ENCODE measurements at regions not wholly inside any gene's neighbourhood (a gene's known extent, or its start where the extent isn't known, plus 50 kb on each side); places are given as distances from the start of the nearest gene placed in this dataset.
"Not testable (repeated sequence)": the region's sequence is repeated elsewhere in the genome, so short reads cannot be mapped to it uniquely, and the experiment has no call there.

DNA sequence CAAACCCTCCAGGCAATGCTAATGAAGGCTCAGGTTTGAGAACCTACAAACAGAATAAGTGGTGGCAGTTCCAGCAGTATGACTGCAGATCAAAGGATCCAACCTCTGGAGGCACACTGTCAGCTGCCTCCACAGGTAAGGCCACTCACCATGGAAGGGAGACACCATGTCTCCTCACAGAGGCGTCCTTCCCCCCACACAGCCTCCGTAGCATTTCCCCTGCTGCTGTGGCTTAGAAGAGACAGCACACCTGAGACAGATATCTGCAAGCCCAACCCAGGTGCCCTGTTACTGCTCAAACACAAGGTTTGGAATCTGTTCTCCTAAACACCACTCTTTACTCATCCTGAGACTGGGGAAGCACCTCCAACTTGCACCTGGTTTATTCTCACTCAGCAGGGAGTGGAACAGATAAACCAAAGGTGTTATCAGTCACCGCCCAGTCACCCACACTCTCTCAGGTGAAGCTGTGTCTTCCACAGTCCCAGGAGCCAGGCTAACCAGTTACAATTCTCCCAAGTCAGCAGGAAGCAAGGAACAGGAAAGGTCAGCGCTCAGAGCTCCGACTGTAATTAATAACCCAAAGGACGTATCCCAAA, 311.2 kb downstream of the FOXO1 start:
- DNase-seq (ENCODE audit: low spot score) = peak; percentile 40

DNA sequence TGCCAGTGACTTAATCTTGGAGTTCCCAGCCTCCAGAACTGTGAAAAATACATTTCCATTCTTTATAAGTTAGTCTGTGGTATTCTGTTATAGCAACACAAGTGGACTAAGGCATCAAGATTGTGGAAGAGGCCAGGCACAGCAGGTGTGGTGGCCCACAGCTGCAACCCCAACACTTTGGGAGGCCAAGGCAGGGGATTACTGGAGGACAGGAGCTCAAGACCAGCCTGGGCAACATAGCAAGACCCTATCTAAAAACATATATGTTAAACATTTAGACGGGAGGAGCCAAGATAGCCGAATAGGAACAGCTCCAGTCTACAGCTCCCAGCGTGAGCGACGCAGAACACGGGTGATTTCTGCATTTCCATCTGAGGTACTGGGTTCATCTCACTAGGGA, 310.4 kb downstream of the FOXO1 start:
- no peak for DNase-seq (ENCODE audit: low spot score)

DNA sequence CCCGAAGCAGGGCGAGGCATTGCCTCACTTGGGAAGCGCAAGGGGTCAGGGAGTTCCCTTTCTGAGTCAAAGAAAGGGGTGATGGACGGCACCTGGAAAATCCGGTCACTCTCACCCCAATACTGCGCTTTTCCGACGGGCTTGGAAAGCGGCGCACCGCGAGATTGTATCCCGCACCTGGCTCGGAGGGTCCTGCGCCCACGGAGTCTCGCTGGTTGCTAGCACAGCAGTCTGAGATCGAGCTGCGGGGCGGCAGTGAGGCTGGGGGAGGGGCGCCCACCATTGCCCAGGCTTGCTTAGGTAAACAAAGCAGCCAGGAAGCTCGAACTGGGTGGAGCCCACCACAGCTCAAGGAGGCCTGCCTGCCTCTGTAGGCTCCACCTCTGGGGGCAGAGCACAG, 310.0 kb downstream of the FOXO1 start:
- not testable (repeated sequence) for DNase-seq (ENCODE audit: low spot score)

DNA sequence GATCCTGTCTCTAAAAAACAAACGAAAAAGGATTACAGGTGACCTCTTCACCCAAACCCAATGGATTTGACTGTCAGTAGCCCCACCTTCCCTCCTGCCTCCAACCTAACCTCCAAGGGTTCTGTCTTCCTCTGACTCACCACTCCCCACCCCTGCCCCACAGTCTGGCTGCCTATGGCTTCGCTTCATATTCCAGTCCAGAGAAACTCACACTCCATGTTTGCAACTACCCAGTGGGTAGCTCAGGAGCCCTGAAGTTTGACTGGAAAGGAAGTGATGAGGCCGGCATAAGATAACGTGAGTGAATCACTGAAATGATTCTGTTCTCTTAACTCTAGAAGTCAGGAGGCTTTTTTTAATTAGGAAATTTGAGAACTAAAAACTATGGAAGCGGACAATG, 303.9 kb downstream of the FOXO1 start:
- DNase-seq (ENCODE audit: low spot score) = no peak

DNA sequence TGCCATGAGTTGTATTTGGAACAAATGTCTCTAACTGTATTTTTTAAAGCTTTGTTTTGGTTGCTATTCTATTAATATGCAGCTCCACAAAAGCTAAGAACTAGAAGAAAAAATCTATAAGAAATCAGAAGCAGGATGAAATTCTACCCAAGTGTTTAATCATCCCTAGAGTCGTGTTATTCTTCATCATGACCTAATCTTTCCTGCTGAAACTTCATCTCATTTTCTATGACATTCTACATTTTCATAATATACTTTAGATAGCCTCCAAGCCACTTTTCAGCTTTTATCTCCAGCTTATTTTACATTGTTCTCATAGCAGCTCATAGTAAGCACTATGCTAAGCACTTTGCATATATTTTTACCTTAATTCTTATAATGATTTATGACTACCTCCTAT, 302.8 kb downstream of the FOXO1 start:
- DNase-seq (ENCODE audit: low spot score) = no peak

DNA sequence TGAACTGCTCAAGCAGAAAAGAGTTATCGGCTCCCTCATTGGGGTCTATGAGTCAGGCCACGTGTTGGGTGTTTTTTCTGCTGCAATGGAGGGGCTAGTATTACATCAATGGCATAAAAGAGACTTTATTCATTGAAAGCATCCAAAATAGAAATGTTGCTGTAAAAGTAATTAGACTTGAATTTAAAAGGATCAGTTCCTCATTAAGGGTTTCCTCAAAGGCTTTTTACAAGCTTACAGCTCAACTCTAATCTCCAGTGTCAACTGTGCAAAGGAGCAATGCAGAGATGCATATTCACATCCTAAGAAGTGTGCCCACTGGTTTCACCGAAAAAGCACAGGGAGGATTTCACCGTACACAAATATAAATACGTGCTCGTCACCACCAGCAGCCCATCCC, 300.3 kb downstream of the FOXO1 start:
- no peak for DNase-seq (ENCODE audit: low spot score)

DNA sequence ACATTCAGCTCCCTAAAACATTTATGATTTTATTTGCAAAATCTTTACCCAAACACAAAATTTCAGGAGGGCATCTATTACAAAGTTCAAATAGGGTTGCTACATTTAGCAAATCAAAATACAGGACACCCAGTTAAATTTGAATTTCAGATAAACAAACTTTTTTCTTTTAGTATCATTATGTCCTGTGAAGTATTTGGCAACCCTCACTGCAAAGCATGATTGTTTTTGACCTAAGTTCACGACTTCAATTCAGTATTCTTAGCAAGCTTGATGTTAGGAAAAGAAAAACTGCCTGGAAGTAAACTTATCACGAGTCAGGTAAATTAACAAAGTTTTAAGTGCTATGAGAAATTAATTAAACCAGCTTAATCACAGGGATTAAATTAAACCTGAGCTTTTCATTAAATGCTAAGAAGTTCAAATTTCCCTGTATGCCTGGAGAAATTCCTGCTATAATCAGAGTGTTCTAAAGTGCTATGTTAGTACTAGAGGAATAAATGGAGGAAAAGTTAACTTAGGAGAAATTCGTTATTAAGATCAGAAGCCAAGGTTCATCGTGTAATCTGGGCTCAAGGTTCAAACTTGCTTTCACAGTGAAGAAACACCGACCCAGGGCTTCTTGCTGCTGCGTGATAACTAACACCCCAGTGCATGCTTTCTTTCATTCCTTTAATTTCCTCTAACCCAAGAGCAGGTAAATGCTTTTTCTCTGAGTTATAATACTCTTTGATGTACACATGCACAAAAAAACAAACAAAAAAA, 298.1 kb downstream of the FOXO1 start:
- DNase-seq (ENCODE audit: low spot score) = no peak

DNA sequence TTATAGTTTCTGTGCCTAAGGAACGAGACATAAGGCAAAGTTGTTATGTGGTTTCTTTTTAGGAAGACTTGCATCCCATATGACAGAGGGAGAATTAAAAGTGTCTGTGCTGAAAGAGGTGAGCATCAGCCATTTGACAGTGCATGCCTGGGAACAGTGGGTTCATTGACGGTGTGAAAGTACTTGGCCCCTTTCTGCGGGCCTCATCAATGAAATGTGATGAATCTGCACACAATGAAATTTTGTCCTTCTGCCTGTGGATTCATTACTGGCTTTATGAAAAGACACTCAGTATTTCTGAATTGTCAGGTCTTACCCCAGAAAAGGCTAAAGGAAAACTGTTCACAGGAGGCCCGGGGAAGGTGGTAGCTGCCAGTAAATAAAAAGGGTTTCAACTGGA, 295.8 kb downstream of the FOXO1 start:
- no peak for DNase-seq (ENCODE audit: low spot score)

DNA sequence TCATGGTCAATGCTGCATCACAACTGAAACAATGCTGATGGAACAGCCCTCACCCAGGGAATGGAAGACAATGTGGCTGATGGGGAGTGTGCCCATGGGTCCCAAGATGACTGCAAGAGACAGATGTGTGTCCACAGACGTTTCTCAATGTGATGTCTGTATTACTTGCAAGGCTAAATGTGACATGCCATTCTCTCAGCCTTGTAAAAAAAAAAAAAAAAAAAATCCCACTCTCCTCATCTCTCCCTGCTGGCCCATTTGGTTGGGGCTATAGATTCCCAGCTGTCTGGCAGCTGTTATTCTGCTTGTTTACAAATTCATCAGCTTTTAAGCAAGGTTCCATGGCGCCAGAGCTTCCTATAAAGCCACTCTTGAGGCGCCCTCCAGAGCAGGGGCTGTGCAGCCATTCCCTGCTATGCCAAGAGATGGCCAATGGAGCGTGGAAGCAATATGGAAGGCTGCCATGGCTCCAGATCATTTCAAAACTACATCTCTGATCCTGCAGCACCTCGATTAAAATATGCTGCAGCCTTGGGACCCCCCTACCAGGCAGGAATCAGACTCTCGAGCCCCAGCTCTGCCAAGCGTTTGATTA, 294.8 kb downstream of the FOXO1 start:
- DNase-seq (ENCODE audit: low spot score) = no peak

DNA sequence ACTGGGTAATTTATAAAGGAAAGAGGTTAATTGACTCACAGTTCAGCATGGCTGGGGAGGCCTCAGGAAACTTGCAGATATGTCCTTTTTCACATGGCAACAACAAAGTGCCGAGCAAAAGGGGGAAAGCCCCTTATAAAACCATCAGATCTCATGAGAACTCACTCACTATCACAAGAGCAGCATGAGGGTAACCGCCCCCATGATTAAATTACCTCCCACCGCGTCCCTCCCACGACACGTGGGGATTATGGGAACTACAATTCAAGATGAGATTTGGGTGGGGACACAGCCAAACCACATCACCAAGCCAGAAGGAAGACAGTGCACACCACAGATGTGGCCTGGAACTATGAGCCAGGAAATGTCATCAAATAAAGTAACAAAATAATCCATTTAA, 292.8 kb downstream of the FOXO1 start:
- not testable (repeated sequence) for DNase-seq (ENCODE audit: low spot score)

DNA sequence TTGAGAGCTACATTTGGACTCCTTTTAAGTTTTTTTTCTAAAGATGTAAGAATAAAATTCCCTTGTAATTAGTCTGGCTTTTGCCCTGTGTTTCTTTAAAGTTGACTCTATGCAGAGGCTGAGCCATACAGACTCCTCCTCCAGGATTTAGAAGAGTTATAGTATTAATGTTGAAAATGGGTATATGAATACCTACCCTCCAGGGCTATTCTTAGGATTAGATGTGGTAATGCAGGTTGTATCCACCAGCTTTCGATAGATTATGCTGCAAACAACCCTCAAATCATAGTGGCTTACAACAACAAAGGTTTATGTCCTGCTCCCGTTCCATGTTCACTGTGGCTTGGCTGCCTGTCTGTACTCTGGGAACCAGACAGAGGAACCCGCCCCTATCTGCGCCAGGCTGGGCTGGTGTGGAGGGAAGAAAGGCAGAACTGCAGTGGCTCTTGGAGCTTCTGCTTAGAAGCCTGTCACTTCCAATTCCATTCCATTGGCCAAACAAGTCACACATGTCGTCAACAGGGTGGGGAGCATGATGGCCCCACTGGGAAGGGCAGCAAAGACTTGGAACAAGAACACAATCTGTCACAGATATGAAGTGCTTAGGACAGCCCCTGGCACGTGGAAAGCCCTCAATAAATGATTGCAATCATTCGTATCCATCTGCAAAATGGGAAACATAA, 290.8 kb downstream of the FOXO1 start:
- no peak for DNase-seq (ENCODE audit: low spot score)

DNA sequence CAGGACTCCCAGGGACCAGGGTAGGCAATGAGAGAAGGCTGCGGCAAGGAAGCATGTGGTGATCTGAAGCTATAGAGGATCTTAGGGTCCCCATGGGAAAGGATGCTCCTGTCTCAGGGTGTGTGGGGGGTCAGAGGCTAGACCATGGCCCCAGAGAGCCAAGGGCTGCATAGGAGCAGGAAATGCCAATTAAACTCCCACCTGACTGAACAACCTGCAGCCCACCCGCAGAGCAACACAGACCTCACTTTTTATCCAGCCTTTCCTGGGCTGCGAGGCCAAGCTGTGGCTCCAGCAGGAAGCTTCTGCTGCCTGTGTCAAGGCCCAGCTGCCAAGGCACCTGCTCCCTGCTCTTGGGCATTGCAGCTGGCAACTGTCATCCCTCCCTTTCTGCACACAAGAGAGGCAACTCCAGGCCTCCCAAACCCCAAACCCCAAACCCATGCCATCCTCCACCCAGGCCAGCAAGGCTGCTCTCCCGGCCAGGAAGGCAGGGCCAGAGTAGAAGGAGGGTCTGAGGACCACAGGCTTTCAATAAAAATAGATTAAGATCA, 290.1 kb downstream of the FOXO1 start:
- DNase-seq (ENCODE audit: low spot score) = no peak

DNA sequence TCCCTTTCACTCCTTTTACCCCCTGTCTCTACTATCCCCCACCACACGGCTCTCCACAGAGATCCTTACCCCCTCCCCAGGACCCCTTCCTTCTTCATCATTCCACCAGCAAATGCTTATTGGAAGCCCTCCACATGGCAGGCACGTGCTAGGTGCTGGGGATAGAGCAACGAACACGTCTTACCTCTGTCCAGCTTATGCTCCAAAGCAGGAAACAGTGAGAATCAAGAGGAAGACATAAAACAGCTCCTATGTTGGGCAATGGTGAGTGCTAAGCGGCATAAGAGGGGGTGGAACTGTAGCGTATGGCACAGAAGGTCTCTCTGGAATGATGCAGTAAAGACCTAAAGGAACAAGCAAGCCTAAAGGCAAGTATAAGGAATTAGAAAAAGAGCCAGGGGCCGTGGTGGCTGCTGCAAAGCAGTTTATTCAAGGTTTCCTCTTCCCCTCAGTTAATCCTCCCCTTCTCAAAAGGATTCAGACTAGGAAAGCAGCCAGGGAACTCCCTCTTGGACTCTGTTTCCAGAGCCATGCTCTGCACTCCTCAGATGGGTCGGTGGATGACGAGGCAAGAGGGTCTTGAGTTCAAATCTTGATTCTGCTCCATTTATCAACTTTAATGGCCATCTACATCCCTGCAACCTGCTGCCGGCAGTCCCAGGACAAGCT, 289.4 kb downstream of the FOXO1 start:
- no peak for DNase-seq (ENCODE audit: low spot score)

DNA sequence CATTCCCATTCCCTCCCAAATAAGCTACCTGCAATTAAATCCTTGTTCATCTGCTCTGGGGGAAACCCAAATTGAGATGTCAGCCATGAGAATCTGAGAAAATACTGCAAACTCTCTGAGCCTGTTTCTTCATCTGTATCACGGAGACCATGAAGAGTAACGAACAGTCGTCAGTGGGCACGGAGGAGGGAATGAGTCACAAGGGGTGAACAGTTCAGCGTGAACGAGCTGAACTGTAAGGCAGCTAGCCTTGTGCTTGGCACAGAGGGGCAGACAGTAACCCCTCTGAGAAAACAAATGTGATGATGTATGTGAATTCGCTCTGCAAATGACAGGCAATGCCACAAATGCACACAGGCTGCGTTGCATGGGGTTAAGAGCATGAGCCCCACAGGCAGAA, 288.7 kb downstream of the FOXO1 start:
- DNase-seq (ENCODE audit: low spot score) = no peak

DNA sequence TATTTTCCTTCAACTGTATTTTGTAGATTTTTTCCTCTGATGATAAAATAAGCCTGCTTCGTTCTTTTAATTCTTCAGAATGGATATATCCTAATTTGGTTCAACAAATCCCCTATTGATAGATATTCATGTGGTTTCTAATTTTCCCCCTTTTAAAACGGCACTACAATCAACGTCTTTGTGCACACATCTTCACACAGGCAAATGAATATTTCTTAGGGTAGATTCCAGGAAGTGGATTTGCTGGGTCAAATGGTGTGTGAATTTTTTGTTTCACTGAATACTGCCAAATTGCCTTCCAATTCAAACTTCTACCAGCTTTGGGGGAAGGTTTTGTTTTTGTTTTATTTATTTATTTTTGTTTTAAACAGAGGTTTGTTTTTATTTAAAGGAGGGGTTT, 287.2 kb downstream of the FOXO1 start:
- no peak for DNase-seq (ENCODE audit: low spot score)

DNA sequence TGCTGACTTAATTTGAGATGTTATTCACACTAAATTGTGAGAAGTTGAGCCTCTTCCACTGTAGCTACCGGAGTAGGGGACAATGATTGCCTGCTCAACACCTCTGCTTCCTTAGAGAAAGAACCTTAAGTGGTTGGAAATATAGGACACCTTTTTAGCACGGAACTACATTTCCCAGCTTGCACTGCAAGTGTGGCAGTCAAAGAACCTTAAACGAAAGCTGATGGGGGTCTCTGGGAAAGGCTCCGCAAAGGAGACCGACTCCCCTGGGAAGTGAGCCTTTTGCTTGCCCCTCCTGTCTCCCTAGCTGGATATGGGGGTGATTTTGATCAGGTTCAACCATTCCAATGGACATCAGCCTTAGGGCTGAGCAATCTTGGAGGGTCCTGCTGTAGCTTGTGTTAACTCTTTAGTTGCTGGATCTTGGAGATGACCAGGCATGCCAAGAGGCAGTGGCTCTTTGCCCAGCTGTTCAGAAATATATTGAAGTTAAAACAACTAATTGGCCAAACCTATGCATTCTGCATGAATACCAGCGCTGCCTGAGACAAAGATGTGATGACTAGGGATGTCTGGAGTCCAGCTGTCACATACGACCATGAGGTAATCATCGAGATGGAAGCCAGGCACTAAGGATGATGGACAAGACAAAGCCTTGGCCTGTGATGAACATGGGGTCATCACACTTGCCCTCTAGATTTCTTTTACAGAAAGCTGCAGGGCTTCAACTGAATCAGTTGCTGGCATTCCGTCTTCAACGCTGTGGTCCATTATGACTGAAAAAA, 286.5 kb downstream of the FOXO1 start:
- DNase-seq (ENCODE audit: low spot score) = no peak

DNA sequence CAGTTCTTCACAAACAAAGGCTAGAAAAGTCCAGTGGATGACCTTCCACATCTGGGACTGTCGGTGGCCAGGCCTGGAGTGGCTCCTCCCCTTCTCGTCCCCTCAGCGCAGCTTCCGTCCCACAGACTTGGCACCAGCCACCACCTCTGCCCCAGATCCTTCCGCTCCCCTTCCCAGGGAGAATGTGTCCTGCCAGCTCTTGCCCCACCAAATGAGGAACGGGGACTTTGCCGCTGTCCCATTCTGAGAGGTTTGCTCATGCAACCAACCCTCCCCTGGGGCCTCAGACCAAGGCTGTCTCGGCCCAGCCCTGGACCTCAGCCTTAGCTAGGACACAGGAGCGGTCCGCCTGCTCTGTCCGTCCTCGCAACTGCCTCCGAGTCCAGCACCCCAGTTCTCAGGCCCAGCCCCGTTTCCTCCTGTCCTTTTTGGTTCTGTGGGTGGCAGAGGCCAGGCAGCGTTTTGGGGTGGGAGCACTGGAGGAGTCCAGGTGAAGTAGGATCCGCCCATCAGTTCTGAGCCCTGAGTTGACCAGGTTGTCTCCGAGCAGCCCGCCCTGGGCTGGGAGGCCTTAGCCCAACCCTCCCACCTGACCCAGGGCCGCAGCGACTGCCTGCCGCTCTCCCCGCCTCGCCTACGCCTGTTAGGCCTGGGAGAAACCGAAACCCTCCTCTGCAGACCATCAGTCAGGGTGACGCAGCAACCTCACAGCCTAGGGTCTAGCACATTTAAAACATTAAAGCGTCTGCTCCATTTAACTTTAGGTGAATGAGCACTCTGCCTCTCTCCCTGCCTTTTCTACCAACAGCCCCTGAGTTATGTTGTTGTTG, 284.3 kb downstream of the FOXO1 start:
- DNase-seq (ENCODE audit: low spot score) = no peak

DNA sequence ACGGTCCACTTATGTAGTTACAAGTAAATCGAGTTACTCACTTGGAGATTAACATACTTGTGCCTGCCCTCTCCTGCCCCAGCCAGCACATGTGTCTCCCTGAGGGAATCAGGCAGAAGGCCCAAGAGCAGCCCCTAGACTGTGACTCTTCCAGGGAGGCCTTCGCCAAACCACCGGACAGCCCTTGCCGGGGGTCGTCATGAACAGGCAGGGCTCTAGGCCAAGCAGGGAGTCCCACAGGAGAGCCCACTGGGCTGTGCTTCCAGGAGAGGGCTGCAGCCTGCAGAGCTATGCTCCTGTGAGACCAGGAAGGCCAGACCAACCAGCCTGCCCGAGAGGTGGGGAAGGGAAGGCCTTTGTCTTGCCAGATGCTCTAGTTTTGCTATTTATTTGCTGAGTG, 283.3 kb downstream of the FOXO1 start:
- DNase-seq (ENCODE audit: low spot score) = no peak

DNA sequence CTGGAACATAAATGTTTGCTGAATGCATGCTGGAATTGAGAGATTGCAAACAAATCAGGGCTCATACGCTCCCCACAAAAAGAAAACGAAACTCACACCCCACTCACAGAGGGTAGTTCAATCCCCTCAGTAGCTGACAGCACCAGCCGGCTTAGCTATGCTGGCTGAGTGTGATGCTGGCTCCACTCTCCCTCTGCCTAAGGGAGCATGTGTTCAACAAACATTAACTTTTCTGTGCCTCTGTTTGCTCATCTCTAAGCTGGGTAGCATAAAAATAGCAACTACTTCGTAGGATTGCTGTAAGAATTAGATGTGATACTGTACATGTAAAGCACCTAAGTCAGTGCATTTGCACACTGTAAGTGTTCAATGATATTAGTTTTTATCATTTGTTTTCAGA, 282.6 kb downstream of the FOXO1 start:
- no peak for DNase-seq (ENCODE audit: low spot score)
